Right hindlimb (tissue), 1 donor: ENCODE measurements at regions not wholly inside any gene's neighbourhood (a gene's known extent, or its start where the extent isn't known, plus 50 kb on each side); places are given as distances from the start of the nearest gene placed in this dataset.
A peak's percentile ranks its signal among the peaks of the same experiment; 100 is the strongest.
"Not testable (repeated sequence)": the region's sequence is repeated elsewhere in the genome, so short reads cannot be mapped to it uniquely, and the experiment has no call there.

Experiments used
- DNase-seq: peaks from one replicate; pipeline ENCODE4 v3.0.0-alpha.2; 2018

DNA sequence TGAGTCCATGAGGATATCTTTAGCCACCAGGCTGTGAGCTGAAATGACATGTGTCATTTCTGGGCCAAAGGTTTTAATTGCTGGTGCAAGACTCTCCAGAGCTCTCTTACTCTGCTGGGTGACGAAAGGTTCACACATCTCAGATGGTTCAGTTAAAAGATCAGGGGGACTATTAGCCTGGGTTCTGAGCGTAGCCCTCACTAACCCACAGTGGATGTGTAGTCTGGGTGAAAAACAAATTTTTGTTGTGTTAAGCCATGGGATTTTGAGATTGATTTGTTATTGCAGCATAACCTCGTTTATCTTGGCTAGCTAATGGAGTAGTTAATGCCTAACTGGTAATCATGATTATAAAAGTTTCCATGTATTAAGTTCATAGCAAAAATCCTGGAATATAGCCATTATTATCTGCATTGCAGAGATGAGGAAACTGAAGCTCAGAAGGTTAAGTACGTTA lies 251.5 kb downstream of the RMST start:
- DNase-seq, result no peak

DNA sequence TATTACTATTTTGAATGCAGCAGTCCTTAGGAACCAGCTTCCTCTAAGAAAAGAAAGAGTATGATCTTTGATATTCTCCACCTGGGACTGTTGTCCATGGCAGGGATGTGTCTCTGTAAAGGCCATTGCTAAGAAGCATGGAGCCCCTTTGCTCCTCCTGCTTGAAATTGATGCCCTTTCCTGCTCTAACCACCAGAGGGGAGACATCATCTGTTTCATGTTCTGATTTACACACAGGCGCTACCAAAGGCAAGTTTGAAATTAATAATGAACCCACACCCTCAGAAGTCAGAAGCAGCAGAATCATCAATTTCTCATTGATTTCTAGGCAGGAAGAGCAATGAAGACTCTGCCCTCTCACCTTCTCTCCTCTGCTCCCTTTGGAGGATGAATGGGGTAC lies 253.8 kb downstream of the RMST start:
- DNase-seq, result no peak

DNA sequence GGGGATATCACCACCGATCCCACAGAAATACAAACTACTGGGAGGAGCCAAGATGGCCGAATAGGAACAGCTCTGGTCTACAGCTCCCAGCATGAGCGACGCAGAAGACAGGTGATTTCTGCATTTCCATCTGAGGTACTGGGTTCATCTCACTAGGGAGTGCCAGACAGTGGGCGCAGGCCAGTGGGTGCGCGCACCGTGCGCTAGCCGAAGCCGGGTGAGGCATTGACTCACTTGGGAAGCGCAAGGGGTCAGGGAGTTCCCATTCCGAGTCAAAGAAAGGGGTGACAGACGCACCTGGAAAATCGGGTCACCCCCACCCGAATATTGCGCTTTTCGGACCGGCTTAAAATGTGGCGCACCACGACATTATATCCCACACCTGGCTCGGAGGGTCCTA lies 261.2 kb downstream of the RMST start:
- DNase-seq, result not testable (repeated sequence)

GRCh38 chr12:97745406-97746101 lies 282.9 kb downstream of the RMST start:
- no peak for DNase-seq

DNA sequence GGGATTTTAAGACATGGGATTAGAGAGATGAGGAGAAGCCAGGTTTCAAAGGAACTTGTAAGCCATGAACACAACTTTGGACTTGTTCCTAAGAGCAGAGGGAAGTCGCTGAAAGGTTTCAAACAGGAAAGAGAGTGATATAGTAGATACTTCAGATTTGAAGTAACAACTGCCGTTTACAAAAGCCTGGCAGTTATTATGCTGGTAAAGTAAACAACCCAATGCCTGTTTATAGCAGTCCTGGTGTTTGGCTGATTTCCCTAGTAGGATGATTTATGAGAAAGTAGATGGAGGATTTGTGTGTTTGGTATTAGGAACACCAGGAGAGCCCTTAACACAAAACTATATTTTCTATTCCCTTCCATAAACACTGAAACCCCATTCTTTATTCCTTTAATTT lies 285.7 kb downstream of the RMST start:
- DNase-seq, result no peak

GRCh38 chr12:97751704-97752103 lies 289.1 kb downstream of the RMST start:
- no peak for DNase-seq

DNA sequence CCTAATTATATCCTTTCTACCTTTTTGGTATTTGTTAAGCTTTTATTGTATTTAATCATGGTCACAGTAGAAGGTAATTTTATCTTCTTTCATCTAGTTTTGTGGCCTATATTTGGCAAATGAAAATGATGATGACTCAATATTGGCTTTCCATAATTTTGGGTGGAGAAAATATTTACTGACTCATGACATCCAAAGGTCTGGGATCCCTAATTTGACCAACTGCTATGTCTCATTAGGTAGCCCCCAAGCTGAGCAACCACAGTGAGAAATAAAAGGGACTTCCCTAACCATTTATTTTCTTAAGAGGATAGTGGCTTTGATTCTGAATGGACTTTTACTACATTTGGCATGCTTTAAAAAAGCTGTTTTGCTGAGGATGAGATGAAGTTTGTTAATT lies 289.5 kb downstream of the RMST start:
- no peak for DNase-seq

DNA sequence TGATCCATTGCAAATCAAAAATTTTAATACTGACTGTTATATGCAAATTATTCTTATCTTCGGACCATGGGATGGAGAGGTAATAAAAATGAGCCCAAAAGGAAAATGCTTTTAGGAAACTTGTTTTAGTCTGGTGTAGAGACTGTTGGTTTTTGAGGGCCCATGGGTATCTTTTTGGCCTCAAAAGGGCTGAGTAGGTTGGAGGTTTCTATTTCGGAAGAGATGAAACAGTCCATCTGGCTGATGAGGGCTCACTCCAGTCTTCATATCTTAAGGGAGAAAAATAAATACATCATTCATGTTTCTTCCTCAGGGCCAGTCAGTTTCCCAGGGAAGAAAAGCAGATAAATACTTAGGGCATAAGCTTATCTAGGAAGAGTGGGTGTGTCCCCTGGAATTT lies 290.7 kb downstream of the RMST start:
- no peak for DNase-seq

DNA sequence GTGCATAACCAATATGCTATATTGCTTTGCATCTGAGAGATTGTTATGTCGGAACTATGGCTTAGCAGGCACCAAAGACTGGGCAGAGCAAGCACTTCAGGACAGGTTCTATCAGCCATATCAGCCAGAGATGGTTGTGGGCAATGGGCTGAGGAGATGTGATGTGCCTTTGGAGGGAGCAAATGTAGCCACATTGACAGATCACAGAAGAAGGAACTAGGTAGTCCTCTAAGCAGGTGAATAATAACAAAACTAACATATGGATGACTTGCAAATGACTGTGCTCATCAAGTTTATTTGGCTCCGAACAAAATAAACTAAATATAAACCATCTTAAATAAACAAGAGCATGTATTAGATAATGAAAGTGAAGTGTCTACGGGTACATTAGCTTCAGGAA lies 291.7 kb downstream of the RMST start:
- DNase-seq, result no peak

GRCh38 chr12:97756066-97756666 lies 293.6 kb downstream of the RMST start:
- no peak for DNase-seq

- DNase-seq, result no peak
Measured at GRCh38 chr12:97756741-97757140, 294.1 kb downstream of the RMST start.

DNA sequence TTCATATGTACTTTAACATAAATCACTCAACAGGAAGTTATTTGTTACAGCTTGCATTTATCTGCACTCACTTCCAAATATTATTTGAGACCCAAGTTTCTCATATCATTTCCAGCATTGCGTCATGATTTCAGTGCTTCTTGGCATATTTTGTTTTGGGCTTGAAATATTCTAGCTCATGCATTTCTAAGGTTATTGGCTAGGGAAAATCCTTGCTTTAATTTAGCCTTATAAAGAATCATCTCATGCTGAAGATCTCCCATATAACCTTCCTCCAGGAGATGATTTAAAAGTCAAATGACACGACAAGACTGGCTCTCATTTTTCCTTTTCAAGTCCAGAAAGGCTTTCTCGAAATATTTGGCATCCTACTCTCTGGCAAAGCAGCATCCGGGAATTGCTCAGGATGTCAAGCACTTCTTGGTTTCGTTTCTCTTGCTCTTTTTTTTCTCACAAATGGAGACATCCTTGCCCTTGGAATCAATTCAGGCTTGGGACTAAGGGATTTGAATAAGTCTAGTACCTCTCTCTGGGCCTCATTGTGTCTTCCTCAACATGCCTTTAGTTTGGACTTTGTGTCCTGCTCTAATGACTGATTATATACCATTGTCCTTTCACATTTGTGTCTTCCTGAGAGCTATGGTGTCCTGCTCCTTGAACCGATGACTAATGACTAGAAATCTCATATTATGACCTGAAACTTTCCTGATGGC lies 295.0 kb downstream of the RMST start:
- DNase-seq, result peak; percentile 43

DNA sequence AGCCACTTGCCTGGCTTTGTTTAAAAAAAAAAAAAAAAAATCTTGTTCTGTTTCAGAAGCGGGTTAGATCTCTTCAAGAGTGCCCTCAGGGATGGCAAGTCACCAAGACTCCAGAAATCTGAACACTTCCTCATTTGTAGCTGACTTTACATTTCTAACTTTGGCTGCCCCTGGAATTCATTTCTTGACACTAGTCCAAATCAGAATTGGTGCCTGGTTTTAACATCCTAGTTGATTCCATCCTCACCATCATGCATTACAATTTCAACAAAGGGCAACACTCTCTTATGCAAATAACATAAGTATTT lies 295.5 kb downstream of the RMST start:
- DNase-seq, result no peak

GRCh38 chr12:97758586-97758985 lies 296.0 kb downstream of the RMST start:
- no peak for DNase-seq

DNA sequence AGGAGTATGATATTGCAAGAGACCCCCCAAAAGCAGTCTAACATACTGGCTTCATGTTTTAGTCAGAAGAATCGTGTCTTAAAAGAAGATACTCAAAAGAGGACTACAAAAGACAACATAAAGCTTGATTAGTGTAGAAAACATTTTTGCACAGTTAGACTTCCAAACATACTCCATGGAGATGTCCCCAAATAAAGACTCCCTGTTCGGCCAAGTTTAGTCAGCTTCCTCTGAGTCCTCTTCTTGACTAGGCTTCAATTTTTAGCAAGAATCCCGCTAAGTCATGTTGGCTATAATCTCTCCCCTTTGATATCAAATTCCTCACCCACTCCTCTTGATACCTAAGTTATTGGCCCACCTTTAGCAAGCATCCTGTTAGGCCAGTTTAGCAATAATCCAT lies 298.0 kb downstream of the RMST start:
- DNase-seq, result no peak

- DNase-seq, result no peak
Measured at GRCh38 chr12:97763113-97763512, 300.5 kb downstream of the RMST start.

- no peak for DNase-seq
Measured at GRCh38 chr12:97764700-97765099, 302.1 kb downstream of the RMST start.

- DNase-seq, result no peak
Measured at GRCh38 chr12:97767347-97767746, 304.7 kb downstream of the RMST start.

DNA sequence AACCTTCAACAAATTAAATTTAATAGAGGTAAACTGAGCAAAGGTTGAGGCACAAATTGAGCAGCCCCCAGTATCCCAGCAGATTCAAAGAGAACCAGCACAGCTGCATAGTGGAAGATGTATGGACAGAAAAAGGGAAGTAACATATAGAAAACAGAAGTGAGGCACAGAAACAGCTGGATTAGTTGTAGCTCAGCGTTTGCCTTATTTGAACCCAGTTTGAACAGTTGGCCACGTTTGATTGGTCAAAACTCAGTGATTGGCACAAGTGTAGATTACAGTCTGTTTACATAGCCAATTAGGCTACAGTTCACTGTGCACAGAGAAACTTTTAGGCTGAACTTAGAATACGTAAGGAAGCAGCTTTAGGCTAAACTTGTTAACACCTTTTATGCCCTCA lies 315.5 kb downstream of the RMST start:
- DNase-seq, result no peak

DNA sequence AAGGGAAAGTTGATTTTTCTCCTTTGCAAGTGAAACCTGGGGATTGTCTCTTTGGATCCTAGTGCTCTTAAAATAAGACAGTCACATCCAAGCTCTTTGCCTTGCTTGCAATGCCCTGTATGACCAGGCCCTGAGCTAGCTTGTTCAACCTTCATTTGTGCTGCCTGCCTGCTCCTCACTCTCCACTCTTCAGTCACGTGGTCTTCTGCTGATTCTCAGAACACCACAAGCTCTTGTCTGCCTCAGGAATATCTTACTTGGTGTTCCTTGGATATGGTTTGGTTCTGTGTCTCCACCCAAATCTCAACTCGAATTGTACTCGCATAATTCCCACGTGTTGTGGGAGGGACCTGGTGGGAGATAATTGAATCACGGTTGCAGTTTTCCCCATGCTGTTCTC lies 318.7 kb downstream of the RMST start:
- DNase-seq, result no peak

GRCh38 chr12:97784904-97785303 lies 322.3 kb downstream of the RMST start:
- no peak for DNase-seq

DNA sequence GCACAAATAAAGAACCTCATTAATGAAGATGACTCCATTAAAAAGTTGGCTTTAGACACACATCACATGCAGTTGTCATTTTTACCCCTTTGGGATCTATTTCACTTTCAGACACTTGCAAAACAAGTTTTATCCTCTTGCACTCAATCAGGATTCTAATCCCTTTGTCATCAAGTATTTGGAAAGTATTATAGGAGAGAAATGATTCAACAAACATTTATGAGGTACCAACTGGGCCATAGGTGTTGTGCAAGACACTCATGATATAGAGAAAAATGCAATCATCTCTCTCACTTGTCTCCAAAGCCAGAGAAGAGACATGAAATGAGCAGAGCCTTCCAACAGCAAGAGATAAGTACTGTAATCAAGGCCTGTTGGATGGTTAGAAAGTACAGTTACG lies 327.7 kb downstream of the RMST start:
- DNase-seq, result no peak

- DNase-seq, result no peak
Measured at GRCh38 chr12:97797473-97797872, 334.9 kb downstream of the RMST start.

GRCh38 chr12:97800561-97800960 lies 338.0 kb downstream of the RMST start:
- DNase-seq, result no peak
